GM23338 (cell line): ENCODE measurements at regions not wholly inside any gene's neighbourhood (a gene's known extent, or its start where the extent isn't known, plus 50 kb on each side); places are given as distances from the start of the nearest gene placed in this dataset.

ENCODE experiments used
- ATAC-seq: fragments of 200-7000 bp; cut with Tn5 transposase; 3 replicates; pipeline ENCODE4 v1.9.1; 2020
- DNase-seq: peaks from one replicate; pipeline ENCODE4 v3.0.0-alpha.2; 2015; ENCODE audit warnings: low spot score
- H2AFZ ChIP-seq: fragments of 200-600 bp; sonication (generic); 2 replicates; pipeline ENCODE4 v1.8.0; 2016; ENCODE audit warnings: antibody characterized with exemption, mild to moderate bottlenecking, moderate library complexity
- H3F3A ChIP-seq: fragments of 200-600 bp; sonication (generic); replicated peaks from 2 replicates; pipeline ENCODE4 v1.8.0; 2017; ENCODE audit warnings: antibody characterized with exemption, mixed run types, low read depth
- H3K27ac ChIP-seq: fragments of 200-600 bp; sonication (generic); 2 replicates; pipeline ENCODE4 v1.6.1; 2016; ENCODE audit warnings: low read depth
- H3K27me3 ChIP-seq: fragments of 200-600 bp; sonication (generic); 2 replicates; pipeline ENCODE4 v1.8.0; 2016; ENCODE audit warnings: mild to moderate bottlenecking, mixed run types, moderate library complexity; ENCODE audit not compliant: insufficient read depth
- H3K36me3 ChIP-seq: fragments of 200-600 bp; sonication (generic); 2 replicates; pipeline ENCODE4 v1.8.0; 2016; ENCODE audit warnings: mild to moderate bottlenecking; ENCODE audit not compliant: insufficient read depth
- H3K4me1 ChIP-seq: fragments of 200-600 bp; sonication (generic); 2 replicates; pipeline ENCODE4 v1.8.0; 2016; ENCODE audit warnings: mild to moderate bottlenecking, moderate library complexity; ENCODE audit not compliant: insufficient read depth
- H3K4me2 ChIP-seq: fragments of 200-600 bp; sonication (generic); 2 replicates; pipeline ENCODE4 v1.7.1; 2017; ENCODE audit warnings: mixed run types
- H3K4me3 ChIP-seq: fragments of 200-600 bp; sonication (generic); 2 replicates; pipeline ENCODE4 v1.6.1; 2016; ENCODE audit warnings: mixed run types
- H3K79me2 ChIP-seq: fragments of 200-600 bp; sonication (generic); replicated peaks from 2 replicates; pipeline ENCODE4 v1.8.0; 2017; ENCODE audit warnings: mild to moderate bottlenecking; ENCODE audit not compliant: insufficient read depth
- H3K9me2 ChIP-seq: fragments of 200-600 bp; sonication (generic); 2 replicates; pipeline ENCODE4 v1.8.0; 2017; ENCODE audit not compliant: insufficient read depth
- H4K20me1 ChIP-seq: fragments of 200-600 bp; sonication (generic); replicated peaks from 2 replicates; pipeline ENCODE4 v1.8.0; 2017; ENCODE audit warnings: mild to moderate bottlenecking; ENCODE audit not compliant: insufficient read depth
- H3K27ac Mint-ChIP-seq: 2 replicates; pipeline ENCODE4 v1.8.0; 2020; ENCODE audit warnings: inconsistent platforms, mild to moderate bottlenecking, moderate library complexity, mixed read lengths
- H3K27me3 Mint-ChIP-seq: 3 replicates; pipeline ENCODE4 v1.8.0; 2022; ENCODE audit warnings: low read depth, mild to moderate bottlenecking, moderate library complexity, mixed read lengths, inconsistent platforms; ENCODE audit not compliant: insufficient read depth, poor library complexity
- H3K36me3 Mint-ChIP-seq: 3 replicates; pipeline ENCODE4 v1.8.0; 2021; ENCODE audit warnings: low read depth, mild to moderate bottlenecking, inconsistent platforms, moderate library complexity, mixed read lengths
- H3K4me1 Mint-ChIP-seq: 3 replicates; pipeline ENCODE4 v1.8.0; 2020; ENCODE audit warnings: mild to moderate bottlenecking, inconsistent platforms, mixed read lengths
- H3K4me3 Mint-ChIP-seq: 3 replicates; pipeline ENCODE4 v1.8.0; 2021; ENCODE audit warnings: moderate library complexity, mild to moderate bottlenecking, inconsistent platforms, mixed read lengths
- H3K9me3 Mint-ChIP-seq: 3 replicates; pipeline ENCODE4 v1.8.0; 2020; ENCODE audit warnings: moderate library complexity, mild to moderate bottlenecking, inconsistent platforms, mixed read lengths
- CREB1 ChIP-seq: fragments of 250-450 bp; sonication (Bioruptor Pico); IDR thresholded peaks from 2 replicates; pipeline ENCODE4 v1.5.0; 2020; ENCODE audit warnings: low read depth, mild to moderate bottlenecking, moderate library complexity
- ETS1 ChIP-seq: IDR thresholded peaks from 2 replicates; pipeline ENCODE4 v1.6.1; 2016; ENCODE audit warnings: antibody characterized with exemption
- EZH2 ChIP-seq: fragments of 200-600 bp; sonication (generic); IDR thresholded peaks from one replicate; pipeline ENCODE4 v1.8.0; 2017; ENCODE audit warnings: antibody characterized with exemption, mild to moderate bottlenecking, low read depth; ENCODE audit not compliant: unreplicated experiment
- EZH2phosphoT487 ChIP-seq: fragments of 200-600 bp; sonication (generic); IDR thresholded peaks from one replicate; pipeline ENCODE4 v1.8.1; 2018; ENCODE audit warnings: antibody characterized with exemption; ENCODE audit not compliant: unreplicated experiment
- JUNB ChIP-seq: IDR thresholded peaks from one replicate; pipeline ENCODE4 v1.6.1; 2016; ENCODE audit warnings: antibody characterized with exemption; ENCODE audit not compliant: unreplicated experiment
- NANOG ChIP-seq: IDR thresholded peaks from 2 replicates; pipeline ENCODE4 v1.6.1; 2016; ENCODE audit warnings: antibody characterized with exemption, borderline replicate concordance
- POLR2AphosphoS5 ChIP-seq: IDR thresholded peaks from 2 replicates; pipeline ENCODE4 v1.6.1; 2016; ENCODE audit warnings: antibody characterized with exemption, low read depth
- STAT1 ChIP-seq: IDR thresholded peaks from one replicate; pipeline ENCODE4 v1.6.1; 2016; ENCODE audit warnings: antibody characterized with exemption; ENCODE audit not compliant: unreplicated experiment
- ZNF114 ChIP-seq: fragments of 250-450 bp; sonication (Bioruptor Pico); IDR thresholded peaks from 2 replicates; pipeline ENCODE4 v1.5.0; 2020; ENCODE audit warnings: mild to moderate bottlenecking, moderate library complexity
- ZNF331 ChIP-seq: fragments of 250-450 bp; sonication (Bioruptor Pico); IDR thresholded peaks from 2 replicates; pipeline ENCODE4 v1.5.0; 2020; ENCODE audit warnings: low read depth, mild to moderate bottlenecking, moderate library complexity
- ZNF462 ChIP-seq: fragments of 250-450 bp; sonication (Bioruptor Pico); IDR thresholded peaks from 2 replicates; pipeline ENCODE4 v1.5.0; 2020; ENCODE audit warnings: mild to moderate bottlenecking, moderate library complexity
- TF ChIP-seq, protein P1 (sequence below), 2 experiments: fragments of 200-600 bp in 1 of 2; sonication (generic) in 1 of 2; conservative IDR thresholded peaks; 2 replicates each; pipeline versions ENCODE4 v1.5.1 to v1.6.1; 2016 to 2017; ENCODE audit warnings: antibody characterized with exemption in 2 of 2, low read depth in 2 of 2, mild to moderate bottlenecking in 2 of 2, moderate library complexity in 1 of 2
- TF ChIP-seq, protein P2 (sequence below): IDR thresholded peaks from one replicate; pipeline ENCODE4 v1.6.1; 2018; ENCODE audit warnings: antibody characterized with exemption; ENCODE audit not compliant: unreplicated experiment

DNA sequence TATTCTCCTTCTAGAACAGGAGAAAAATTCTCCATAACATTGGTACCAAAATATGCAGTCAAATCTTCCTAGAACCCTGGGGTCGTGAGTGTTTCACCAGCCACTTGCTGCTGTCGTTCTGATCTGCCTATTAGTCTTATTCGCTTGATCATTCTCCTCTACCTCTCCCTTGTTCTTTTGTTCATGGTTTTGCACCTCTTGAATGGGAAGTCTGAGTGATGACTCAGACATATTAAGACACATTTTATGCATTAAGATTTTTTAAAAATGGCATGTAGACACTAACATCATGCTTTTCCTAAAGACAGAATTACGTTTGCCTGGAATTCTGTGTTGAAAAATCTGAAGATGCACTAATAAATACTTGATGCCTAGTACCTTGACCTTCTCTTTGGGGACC is 159.2 kb upstream of the LRIG3 start:
- no peaks in the 10 kb centered on the region for H3K27me3 ChIP-seq
- no peaks in the 10 kb centered on the region for H3K36me3 Mint-ChIP-seq
- H3K27me3 Mint-ChIP-seq = peaks cover 2% of the 10 kb centered on the region
- peaks cover 9% of the 10 kb centered on the region for H3K4me1 Mint-ChIP-seq
- no peaks in the 10 kb centered on the region for H3F3A ChIP-seq
- no peak overlapping the region for H3K4me3 Mint-ChIP-seq
- no peak overlapping the region for H3K27ac Mint-ChIP-seq
- no peaks in the 10 kb centered on the region for H3K79me2 ChIP-seq
- no peak overlapping the region for H3K27ac ChIP-seq
- no peaks in the 10 kb centered on the region for H3K9me2 ChIP-seq
- H2AFZ ChIP-seq = no peak overlapping the region
- H3K4me2 ChIP-seq = no peak overlapping the region
- H3K9me3 Mint-ChIP-seq = no peaks in the 10 kb centered on the region
- H3K36me3 ChIP-seq = no peaks in the 10 kb centered on the region
- no peaks in the 10 kb centered on the region for H4K20me1 ChIP-seq
- ATAC-seq (no peak), DNase-seq (no peak)
- no peak overlapping the region for H3K4me3 ChIP-seq
- TF ChIP-seq CREB1 (no peak), ZNF331 (CRISPR knock-in tag) (no peak), ZNF462 (no peak), ETS1 (no peak), JUNB (no peak), STAT1 (no peak), ZNF114 (no peak), EZH2 (no peak), NANOG (no peak), POLR2AphosphoS5 (no peak), EZH2phosphoT487 (no peak)
- TF ChIP-seq, protein P1, sequence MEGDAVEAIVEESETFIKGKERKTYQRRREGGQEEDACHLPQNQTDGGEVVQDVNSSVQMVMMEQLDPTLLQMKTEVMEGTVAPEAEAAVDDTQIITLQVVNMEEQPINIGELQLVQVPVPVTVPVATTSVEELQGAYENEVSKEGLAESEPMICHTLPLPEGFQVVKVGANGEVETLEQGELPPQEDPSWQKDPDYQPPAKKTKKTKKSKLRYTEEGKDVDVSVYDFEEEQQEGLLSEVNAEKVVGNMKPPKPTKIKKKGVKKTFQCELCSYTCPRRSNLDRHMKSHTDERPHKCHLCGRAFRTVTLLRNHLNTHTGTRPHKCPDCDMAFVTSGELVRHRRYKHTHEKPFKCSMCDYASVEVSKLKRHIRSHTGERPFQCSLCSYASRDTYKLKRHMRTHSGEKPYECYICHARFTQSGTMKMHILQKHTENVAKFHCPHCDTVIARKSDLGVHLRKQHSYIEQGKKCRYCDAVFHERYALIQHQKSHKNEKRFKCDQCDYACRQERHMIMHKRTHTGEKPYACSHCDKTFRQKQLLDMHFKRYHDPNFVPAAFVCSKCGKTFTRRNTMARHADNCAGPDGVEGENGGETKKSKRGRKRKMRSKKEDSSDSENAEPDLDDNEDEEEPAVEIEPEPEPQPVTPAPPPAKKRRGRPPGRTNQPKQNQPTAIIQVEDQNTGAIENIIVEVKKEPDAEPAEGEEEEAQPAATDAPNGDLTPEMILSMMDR (conservative IDR thresholded peaks at IDR 0.05; ENCODE audit: low read depth in 2 of 2) = no peak
- TF ChIP-seq, protein P2, sequence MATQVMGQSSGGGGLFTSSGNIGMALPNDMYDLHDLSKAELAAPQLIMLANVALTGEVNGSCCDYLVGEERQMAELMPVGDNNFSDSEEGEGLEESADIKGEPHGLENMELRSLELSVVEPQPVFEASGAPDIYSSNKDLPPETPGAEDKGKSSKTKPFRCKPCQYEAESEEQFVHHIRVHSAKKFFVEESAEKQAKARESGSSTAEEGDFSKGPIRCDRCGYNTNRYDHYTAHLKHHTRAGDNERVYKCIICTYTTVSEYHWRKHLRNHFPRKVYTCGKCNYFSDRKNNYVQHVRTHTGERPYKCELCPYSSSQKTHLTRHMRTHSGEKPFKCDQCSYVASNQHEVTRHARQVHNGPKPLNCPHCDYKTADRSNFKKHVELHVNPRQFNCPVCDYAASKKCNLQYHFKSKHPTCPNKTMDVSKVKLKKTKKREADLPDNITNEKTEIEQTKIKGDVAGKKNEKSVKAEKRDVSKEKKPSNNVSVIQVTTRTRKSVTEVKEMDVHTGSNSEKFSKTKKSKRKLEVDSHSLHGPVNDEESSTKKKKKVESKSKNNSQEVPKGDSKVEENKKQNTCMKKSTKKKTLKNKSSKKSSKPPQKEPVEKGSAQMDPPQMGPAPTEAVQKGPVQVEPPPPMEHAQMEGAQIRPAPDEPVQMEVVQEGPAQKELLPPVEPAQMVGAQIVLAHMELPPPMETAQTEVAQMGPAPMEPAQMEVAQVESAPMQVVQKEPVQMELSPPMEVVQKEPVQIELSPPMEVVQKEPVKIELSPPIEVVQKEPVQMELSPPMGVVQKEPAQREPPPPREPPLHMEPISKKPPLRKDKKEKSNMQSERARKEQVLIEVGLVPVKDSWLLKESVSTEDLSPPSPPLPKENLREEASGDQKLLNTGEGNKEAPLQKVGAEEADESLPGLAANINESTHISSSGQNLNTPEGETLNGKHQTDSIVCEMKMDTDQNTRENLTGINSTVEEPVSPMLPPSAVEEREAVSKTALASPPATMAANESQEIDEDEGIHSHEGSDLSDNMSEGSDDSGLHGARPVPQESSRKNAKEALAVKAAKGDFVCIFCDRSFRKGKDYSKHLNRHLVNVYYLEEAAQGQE = no peak
- H3K4me1 ChIP-seq = peaks cover 5% of the 10 kb centered on the region
